AG10803 (cell line): ENCODE measurements at regions not wholly inside any gene's neighbourhood (a gene's known extent, or its start where the extent isn't known, plus 50 kb on each side); places are given as distances from the start of the nearest gene placed in this dataset.

Experiments
- DNase-seq: peaks from one replicate; pipeline ENCODE4 v3.0.0; 2010; ENCODE audit warnings: low read depth
- H3K4me3 ChIP-seq: 2 replicates; pipeline ENCODE4 v1.5.1; 2011; ENCODE audit warnings: mild to moderate bottlenecking, low read length, control low read depth
- TF ChIP-seq, protein P1 (sequence below): conservative IDR thresholded peaks from 2 replicates; pipeline ENCODE4 v1.5.1; 2011; ENCODE audit warnings: mild to moderate bottlenecking, low read length, control low read depth, inconsistent platforms

DNA sequence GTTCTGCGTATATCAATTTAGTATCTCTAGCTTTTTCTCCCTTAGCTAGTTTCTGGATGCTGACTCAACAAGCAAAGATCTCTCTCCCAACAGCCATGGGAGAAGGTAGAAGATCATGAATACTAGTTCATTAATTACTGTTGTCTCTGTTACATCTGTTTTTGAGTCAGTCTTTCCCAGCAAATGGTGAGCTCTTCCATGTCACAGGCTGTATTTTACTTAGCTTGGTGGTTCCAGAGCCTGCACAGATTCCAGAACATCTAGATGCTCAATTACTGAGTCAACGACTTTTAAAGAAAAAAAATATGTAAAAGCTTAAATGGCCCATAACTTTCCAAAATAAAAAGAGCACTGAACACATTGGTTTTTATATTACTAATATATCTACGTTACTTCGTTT lies 307.2 kb downstream of the NSG2 start:
- peak; percentile 8 for DNase-seq
- H3K4me3 ChIP-seq, result no peak overlapping the region

DNA sequence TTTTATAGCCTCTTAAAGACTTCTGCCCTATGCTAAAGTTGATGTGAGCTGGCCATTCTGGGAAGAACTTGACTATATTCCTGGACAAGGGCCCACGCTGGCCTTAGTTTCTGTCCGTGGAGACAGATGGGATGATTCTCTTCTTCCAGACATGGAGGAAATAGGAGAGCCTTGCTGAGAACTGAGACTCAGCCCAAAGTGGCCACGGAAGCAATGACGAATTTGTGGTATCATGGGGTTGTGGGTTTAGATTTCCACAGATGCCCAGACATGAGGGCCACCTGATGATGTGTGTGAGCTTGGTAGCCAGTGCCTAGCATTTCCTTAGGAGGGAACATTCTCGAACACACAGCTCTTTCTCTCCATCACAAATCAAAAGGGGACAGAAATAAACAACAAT lies 309.1 kb downstream of the NSG2 start:
- no peak overlapping the region for H3K4me3 ChIP-seq
- DNase-seq, result no peak
- TF ChIP-seq, protein P1, sequence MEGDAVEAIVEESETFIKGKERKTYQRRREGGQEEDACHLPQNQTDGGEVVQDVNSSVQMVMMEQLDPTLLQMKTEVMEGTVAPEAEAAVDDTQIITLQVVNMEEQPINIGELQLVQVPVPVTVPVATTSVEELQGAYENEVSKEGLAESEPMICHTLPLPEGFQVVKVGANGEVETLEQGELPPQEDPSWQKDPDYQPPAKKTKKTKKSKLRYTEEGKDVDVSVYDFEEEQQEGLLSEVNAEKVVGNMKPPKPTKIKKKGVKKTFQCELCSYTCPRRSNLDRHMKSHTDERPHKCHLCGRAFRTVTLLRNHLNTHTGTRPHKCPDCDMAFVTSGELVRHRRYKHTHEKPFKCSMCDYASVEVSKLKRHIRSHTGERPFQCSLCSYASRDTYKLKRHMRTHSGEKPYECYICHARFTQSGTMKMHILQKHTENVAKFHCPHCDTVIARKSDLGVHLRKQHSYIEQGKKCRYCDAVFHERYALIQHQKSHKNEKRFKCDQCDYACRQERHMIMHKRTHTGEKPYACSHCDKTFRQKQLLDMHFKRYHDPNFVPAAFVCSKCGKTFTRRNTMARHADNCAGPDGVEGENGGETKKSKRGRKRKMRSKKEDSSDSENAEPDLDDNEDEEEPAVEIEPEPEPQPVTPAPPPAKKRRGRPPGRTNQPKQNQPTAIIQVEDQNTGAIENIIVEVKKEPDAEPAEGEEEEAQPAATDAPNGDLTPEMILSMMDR, result no peak

More for the DNA sequence above, 307.2 kb downstream of the NSG2 start:
- TF ChIP-seq, protein P1, result no peak

DNA sequence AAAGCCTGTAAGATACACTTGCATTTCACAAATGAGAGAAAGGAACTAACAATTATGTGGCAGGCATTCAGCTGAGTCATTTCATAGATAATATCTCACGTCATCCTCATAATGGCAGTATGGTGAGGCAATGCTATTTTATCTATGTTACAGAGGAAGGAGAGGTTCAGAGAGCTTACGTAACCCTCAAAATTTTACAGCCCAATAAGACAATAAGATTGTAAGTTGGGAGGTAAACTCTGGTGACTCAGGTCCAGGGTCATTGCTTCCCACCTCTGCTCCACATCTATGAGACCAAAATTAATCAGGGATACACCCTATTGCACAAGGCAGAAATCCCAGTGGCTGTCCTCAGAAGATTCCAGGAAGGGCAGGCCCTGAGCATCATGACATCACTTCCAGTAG lies 309.7 kb downstream of the NSG2 start:
- DNase-seq, result peak; percentile 72
- H3K4me3 ChIP-seq, result no peak overlapping the region
- TF ChIP-seq, protein P1, result no peak

DNA sequence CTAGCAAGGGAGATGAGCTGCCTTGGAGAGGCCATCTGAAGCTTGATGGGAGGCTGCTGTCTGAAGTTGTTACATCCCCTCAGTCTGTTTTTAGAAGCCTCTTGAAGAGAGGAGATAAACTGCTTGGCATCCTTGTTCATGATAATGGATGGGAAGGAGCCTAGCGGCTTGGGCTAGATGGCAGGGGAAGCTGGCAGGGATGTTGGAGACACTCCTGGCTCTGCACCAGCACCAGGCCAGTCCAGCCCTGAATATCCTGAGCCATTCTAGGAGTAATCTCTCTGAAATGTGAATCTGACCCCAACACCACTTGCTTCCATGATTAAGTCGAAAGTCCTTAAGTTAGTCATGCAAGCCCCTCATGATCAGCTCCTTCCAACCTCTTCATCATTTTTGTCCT lies 310.5 kb downstream of the NSG2 start:
- no peak for DNase-seq
- no peak overlapping the region for H3K4me3 ChIP-seq
- TF ChIP-seq, protein P1, result no peak

DNA sequence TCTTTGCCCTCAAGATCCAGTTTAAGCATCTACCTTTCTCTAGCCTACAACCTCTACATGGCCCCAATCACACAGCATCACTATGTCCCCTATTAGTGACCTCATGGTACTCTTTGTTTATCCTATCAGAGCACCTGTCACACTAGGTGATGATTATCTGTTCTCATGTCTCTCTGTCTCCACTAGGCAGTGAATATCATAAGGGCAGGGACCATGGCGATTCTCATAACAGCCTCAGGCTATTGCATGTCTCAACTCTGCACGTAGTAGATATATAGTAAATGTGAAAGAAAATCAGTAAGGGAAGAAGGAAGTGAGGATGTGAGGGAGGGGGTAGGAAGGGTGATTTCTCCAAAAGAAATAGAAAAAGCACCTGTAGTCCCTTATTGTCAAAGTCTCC lies 311.0 kb downstream of the NSG2 start:
- DNase-seq, result no peak
- TF ChIP-seq, protein P1, result no peak

DNA sequence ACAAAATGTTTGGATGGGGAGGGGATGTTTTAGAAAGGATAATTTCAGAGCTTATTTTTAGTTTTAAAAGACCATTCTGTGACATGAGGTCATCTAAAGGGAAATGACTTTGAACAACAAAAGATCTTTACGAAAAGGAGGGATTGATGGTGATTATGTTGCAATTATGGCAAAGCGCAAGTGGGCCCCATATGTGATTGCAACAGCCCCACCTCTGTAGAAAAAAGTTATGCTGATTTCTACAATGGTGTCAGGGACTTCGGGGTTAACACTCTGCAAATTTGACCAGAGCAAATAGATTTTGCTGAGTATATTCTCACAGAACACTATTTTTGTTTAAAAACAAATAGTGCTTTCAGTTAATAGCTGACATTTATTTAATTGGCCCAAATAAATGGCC lies 312.8 kb downstream of the NSG2 start:
- TF ChIP-seq, protein P1, result no peak
- DNase-seq, result no peak
- no peak overlapping the region for H3K4me3 ChIP-seq

More for the DNA sequence above, 311.0 kb downstream of the NSG2 start:
- no peak overlapping the region for H3K4me3 ChIP-seq

DNA sequence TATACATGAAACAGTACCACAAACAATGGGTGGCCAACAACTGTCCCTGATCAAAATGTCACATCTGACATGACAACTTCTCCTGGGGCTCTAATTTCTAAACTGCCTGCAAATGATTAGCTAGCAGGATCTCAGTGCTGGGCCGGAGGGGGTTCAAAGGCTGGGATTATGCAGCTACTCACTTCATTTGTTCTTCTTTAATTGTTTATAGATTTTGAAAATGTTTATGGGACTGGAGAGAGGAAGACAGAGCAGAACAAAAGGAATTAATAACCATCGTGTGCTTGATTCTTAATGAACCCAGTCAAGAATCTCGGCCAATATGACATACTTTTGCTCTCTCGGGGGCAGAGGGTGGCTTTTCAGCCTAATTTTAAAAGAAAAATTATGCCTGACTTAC lies 313.6 kb downstream of the NSG2 start:
- H3K4me3 ChIP-seq, result no peak overlapping the region
- TF ChIP-seq, protein P1, result no peak
- DNase-seq, result no peak
